Lower leg skin (tissue), 3 donors: ENCODE measurements at regions not wholly inside any gene's neighbourhood (a gene's known extent, or its start where the extent isn't known, plus 50 kb on each side); places are given as distances from the start of the nearest gene placed in this dataset.

ENCODE experiments used
- POLR2A ChIP-seq, 2 donors: fragments of 450-650 bp; IDR thresholded peaks; one replicate each; pipeline ENCODE4 v1.6.1; 2016 to 2017; ENCODE audit warnings: antibody characterized with exemption in 2 of 2, mild to moderate bottlenecking in 1 of 2, moderate library complexity in 1 of 2
- TF ChIP-seq, protein P1 (sequence below), 3 donors: fragments of 450-650 bp; IDR thresholded peaks; one replicate each; pipeline ENCODE4 v1.5.1; 2016; ENCODE audit warnings: antibody characterized with exemption in 3 of 3, mild to moderate bottlenecking in 3 of 3, moderate library complexity in 2 of 3

DNA sequence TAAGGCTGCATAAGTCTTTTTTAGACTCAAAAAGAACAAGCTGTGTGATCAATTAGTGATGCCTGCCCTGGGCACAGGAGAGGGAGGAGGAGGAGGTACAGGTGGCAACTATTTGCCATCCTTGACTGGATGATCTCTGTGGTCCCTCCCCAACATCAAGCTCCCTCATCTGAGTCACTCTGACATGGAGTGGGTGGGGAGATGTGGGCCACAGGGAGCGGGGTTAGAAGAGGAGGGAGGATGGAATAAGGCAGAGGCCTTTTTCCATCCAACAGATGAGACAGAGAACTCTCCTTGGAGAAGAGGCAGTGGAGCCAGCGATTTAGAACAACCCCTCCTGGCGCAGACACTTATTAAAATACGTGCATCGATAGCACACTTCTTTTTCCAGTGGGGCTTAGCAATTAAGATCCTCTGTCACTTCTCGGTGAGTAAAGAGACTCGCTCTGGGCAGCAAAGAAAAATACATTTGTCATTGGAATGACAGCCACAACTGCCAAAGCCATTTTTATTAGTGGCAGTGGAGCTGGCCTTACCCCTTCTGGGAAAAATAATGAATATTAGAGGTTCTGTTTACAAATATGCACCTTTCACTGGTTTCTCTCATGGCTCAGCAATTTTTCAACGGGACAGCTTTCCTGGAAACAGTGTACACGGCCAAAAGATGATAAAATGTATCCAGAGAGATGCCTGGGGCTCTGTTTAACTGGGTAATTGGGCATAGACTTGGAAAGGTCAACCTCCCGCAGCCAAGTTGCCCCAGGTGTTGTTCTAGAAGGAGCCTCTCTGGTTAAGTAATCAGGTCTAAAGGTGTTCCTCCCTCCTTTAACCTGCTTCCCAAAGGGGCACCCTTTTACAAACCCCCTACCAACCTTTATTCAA, 238.4 kb upstream of the CXCR4 start:
- TF ChIP-seq POLR2A (IDR thresholded peaks at IDR 0.05) = no peak
- TF ChIP-seq, protein P1, sequence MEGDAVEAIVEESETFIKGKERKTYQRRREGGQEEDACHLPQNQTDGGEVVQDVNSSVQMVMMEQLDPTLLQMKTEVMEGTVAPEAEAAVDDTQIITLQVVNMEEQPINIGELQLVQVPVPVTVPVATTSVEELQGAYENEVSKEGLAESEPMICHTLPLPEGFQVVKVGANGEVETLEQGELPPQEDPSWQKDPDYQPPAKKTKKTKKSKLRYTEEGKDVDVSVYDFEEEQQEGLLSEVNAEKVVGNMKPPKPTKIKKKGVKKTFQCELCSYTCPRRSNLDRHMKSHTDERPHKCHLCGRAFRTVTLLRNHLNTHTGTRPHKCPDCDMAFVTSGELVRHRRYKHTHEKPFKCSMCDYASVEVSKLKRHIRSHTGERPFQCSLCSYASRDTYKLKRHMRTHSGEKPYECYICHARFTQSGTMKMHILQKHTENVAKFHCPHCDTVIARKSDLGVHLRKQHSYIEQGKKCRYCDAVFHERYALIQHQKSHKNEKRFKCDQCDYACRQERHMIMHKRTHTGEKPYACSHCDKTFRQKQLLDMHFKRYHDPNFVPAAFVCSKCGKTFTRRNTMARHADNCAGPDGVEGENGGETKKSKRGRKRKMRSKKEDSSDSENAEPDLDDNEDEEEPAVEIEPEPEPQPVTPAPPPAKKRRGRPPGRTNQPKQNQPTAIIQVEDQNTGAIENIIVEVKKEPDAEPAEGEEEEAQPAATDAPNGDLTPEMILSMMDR (IDR thresholded peaks at IDR 0.05) = no peak
